ENCODE measurements at regions not wholly inside any gene's neighbourhood (a gene's known extent, or its start where the extent isn't known, plus 50 kb on each side); places are given as distances from the start of the nearest gene placed in this dataset.

DNA sequence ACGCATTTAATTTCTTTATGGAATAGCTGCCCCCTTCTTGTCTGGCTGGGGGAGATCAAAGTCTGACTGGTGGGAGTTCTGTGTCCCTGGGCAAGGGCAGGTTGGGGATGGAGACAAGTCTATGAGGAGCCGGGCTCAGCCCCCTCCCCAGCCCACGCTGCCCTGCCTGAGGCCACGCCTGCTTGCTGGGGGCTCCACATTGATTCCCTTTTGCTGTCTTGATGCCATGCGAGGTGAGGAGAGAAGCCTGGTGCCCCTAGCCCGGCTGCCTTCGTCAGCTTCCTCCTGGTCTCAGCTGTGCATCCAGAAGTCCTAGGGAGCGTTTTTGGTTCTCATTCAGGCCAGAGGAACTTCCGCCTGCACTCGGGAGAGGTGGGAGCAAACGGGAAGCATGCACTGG is 247.9 kb downstream of the NDUFA10 start:
- FAIRE-seq (no peak), ATAC-seq (no peak), DNase-seq (ENCODE audit: low read depth, low spot score) (no peak)
- no peaks in the 10 kb centered on the region for H3K79me2 ChIP-seq (ENCODE audit: control insufficient read depth, insufficient read depth, low read length)
- H3K4me1 ChIP-seq (ENCODE audit: control insufficient read depth, insufficient read depth, low read length): no peaks in the 10 kb centered on the region
- H4K20me1 ChIP-seq (ENCODE audit: control insufficient read depth, insufficient read depth): no peaks in the 10 kb centered on the region
- H3K36me3 ChIP-seq (ENCODE audit: control insufficient read depth in 2 of 2, insufficient read depth in 2 of 2, low read length in 1 of 2): no peaks in the 10 kb centered on the region
- H3K9ac ChIP-seq (ENCODE audit: control insufficient read depth, insufficient read depth, low read length): no peak overlapping the region
- RAD21 ChIA-PET (ENCODE audit: unreplicated experiment): no interaction called here
- H3K4me2 ChIP-seq (ENCODE audit: control insufficient read depth, insufficient read depth): no peak overlapping the region
- intact Hi-C loops (cut with micrococcal nuclease; ENCODE audit: unreplicated experiment) (no loop called here), in situ Hi-C loops (cut with MboI) (no loop called here)
- BruUV-seq (replicated peaks): no TSS peak
- H2AFZ ChIP-seq (ENCODE audit: control insufficient read depth, low read depth, low read length): no peak overlapping the region
- no peak overlapping the region for H3K4me3 ChIP-seq
- 28% methylated on average over 11 of the region's 11 CpGs for WGBS (ENCODE audit: insufficient coverage, insufficient replicate concordance, low lambda C conversion rate, missing lambda C conversion rate)
- SMC1A ChIA-PET (ENCODE audit: uncharacterized antibody, unreplicated experiment): no interaction called here
- H3K27me3 ChIP-seq (replicated peaks in 1 of 2; ENCODE audit: control insufficient read depth in 2 of 2, insufficient read depth in 2 of 2, low read length in 1 of 2): no peaks in the 10 kb centered on the region; a peak in 1 of 4 replicates
- H3K27ac ChIP-seq (ENCODE audit: control insufficient read depth, insufficient read depth): no peak overlapping the region
- CTCF ChIA-PET: no interaction called here
- POLR2A ChIA-PET: no interaction called here
- no peaks in the 10 kb centered on the region; the same call in 2 of the 3 replicates for H3K9me3 ChIP-seq (replicated peaks; ENCODE audit: control insufficient read depth, insufficient read depth, low read length)
- TF ChIP-seq ZNF384 (IDR thresholded peaks at IDR 0.05; ENCODE audit: borderline replicate concordance, low read depth, low read length) (no peak), IKZF2 (IDR thresholded peaks at IDR 0.05) (no peak), MEF2A (IDR thresholded peaks at IDR 0.05; ENCODE audit: insufficient read depth, low read depth, low read length) (no peak), ZNF622 (IDR thresholded peaks at IDR 0.05) (no peak), CHD1 (IDR thresholded peaks at IDR 0.05; ENCODE audit: low read depth, low read length) (no peak), TCF7 (IDR thresholded peaks at IDR 0.05; ENCODE audit: borderline replicate concordance) (no peak), KAT2A (conservative IDR thresholded peaks at IDR 0.05; ENCODE audit: control insufficient read depth, low read depth, low read length) (no peak), RAD51 (IDR thresholded peaks at IDR 0.05) (no peak), SRF (IDR thresholded peaks at IDR 0.05; ENCODE audit: low read depth in 2 of 2, low read length in 2 of 2) (no peak), HDGF (IDR thresholded peaks at IDR 0.05) (no peak), GABPA (IDR thresholded peaks at IDR 0.05; ENCODE audit: low read depth) (no peak)
- TF ChIP-seq, protein P1, sequence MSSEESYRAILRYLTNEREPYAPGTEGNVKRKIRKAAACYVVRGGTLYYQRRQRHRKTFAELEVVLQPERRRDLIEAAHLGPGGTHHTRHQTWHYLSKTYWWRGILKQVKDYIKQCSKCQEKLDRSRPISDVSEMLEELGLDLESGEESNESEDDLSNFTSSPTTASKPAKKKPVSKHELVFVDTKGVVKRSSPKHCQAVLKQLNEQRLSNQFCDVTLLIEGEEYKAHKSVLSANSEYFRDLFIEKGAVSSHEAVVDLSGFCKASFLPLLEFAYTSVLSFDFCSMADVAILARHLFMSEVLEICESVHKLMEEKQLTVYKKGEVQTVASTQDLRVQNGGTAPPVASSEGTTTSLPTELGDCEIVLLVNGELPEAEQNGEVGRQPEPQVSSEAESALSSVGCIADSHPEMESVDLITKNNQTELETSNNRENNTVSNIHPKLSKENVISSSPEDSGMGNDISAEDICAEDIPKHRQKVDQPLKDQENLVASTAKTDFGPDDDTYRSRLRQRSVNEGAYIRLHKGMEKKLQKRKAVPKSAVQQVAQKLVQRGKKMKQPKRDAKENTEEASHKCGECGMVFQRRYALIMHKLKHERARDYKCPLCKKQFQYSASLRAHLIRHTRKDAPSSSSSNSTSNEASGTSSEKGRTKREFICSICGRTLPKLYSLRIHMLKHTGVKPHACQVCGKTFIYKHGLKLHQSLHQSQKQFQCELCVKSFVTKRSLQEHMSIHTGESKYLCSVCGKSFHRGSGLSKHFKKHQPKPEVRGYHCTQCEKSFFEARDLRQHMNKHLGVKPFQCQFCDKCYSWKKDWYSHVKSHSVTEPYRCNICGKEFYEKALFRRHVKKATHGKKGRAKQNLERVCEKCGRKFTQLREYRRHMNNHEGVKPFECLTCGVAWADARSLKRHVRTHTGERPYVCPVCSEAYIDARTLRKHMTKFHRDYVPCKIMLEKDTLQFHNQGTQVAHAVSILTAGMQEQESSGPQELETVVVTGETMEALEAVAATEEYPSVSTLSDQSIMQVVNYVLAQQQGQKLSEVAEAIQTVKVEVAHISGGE (CRISPR knock-in tag; IDR thresholded peaks at IDR 0.05): no peak
- TF ChIP-seq, protein P2, sequence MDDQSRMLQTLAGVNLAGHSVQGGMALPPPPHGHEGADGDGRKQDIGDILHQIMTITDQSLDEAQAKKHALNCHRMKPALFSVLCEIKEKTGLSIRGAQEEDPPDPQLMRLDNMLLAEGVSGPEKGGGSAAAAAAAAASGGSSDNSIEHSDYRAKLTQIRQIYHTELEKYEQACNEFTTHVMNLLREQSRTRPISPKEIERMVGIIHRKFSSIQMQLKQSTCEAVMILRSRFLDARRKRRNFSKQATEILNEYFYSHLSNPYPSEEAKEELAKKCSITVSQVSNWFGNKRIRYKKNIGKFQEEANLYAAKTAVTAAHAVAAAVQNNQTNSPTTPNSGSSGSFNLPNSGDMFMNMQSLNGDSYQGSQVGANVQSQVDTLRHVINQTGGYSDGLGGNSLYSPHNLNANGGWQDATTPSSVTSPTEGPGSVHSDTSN (IDR thresholded peaks at IDR 0.05; ENCODE audit: insufficient replicate concordance, low read depth, low read length): no peak
- TF ChIP-seq, protein P3, sequence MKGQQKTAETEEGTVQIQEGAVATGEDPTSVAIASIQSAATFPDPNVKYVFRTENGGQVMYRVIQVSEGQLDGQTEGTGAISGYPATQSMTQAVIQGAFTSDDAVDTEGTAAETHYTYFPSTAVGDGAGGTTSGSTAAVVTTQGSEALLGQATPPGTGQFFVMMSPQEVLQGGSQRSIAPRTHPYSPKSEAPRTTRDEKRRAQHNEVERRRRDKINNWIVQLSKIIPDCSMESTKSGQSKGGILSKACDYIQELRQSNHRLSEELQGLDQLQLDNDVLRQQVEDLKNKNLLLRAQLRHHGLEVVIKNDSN (IDR thresholded peaks at IDR 0.05; ENCODE audit: borderline replicate concordance, extremely low read length, insufficient read depth, low read depth, low read length): no peak
- TF ChIP-seq, protein P4, sequence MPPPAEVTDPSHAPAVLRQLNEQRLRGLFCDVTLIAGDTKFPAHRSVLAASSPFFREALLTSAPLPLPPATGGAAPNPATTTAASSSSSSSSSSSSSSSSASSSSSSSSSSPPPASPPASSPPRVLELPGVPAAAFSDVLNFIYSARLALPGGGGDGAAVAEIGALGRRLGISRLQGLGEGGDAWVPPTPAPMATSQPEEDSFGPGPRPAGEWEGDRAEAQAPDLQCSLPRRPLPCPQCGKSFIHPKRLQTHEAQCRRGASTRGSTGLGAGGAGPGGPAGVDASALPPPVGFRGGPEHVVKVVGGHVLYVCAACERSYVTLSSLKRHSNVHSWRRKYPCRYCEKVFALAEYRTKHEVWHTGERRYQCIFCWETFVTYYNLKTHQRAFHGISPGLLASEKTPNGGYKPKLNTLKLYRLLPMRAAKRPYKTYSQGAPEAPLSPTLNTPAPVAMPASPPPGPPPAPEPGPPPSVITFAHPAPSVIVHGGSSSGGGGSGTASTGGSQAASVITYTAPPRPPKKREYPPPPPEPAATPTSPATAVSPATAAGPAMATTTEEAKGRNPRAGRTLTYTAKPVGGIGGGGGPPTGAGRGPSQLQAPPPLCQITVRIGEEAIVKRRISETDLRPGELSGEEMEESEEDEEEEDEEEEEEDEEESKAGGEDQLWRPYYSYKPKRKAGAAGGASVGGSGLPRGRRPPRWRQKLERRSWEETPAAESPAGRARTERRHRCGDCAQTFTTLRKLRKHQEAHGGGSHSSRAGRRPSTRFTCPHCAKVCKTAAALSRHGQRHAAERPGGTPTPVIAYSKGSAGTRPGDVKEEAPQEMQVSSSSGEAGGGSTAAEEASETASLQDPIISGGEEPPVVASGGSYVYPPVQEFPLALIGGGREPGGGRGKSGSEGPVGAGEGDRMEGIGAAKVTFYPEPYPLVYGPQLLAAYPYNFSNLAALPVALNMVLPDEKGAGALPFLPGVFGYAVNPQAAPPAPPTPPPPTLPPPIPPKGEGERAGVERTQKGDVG (CRISPR knock-in tag; IDR thresholded peaks at IDR 0.05): no peak
- TF ChIP-seq, protein P5, sequence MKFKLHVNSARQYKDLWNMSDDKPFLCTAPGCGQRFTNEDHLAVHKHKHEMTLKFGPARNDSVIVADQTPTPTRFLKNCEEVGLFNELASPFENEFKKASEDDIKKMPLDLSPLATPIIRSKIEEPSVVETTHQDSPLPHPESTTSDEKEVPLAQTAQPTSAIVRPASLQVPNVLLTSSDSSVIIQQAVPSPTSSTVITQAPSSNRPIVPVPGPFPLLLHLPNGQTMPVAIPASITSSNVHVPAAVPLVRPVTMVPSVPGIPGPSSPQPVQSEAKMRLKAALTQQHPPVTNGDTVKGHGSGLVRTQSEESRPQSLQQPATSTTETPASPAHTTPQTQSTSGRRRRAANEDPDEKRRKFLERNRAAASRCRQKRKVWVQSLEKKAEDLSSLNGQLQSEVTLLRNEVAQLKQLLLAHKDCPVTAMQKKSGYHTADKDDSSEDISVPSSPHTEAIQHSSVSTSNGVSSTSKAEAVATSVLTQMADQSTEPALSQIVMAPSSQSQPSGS (IDR thresholded peaks at IDR 0.05; ENCODE audit: low read length): no peak

Measured in GM12878 (cell line).